HEK293T (cell line): ENCODE measurements at regions not wholly inside any gene's neighbourhood (a gene's known extent, or its start where the extent isn't known, plus 50 kb on each side); places are given as distances from the start of the nearest gene placed in this dataset.

ENCODE experiments used
- ARNT ChIP-seq: fragments of 450-650 bp; IDR thresholded peaks from 2 replicates; pipeline ENCODE4 v1.6.1; 2017; ENCODE audit warnings: mild to moderate bottlenecking
- BHLHE40 ChIP-seq: fragments of 450-650 bp; IDR thresholded peaks from 2 replicates; pipeline ENCODE4 v1.6.1; 2016; ENCODE audit warnings: mild to moderate bottlenecking, moderate library complexity, borderline replicate concordance
- CTBP1 ChIP-seq: fragments of 450-650 bp; IDR thresholded peaks from 2 replicates; pipeline ENCODE4 v1.6.1; 2016; ENCODE audit warnings: borderline replicate concordance
- ELF4 ChIP-seq: fragments of 450-650 bp; IDR thresholded peaks from 2 replicates; pipeline ENCODE4 v1.6.1; 2017; ENCODE audit warnings: antibody characterized with exemption
- FOXA1 ChIP-seq: fragments of 450-650 bp; IDR thresholded peaks from 2 replicates; pipeline ENCODE4 v1.6.1; 2016; ENCODE audit warnings: mild to moderate bottlenecking
- FOXK2 ChIP-seq: fragments of 450-650 bp; IDR thresholded peaks from 2 replicates; pipeline ENCODE4 v1.6.1; 2016; ENCODE audit warnings: mild to moderate bottlenecking
- FOXM1 ChIP-seq: fragments of 450-650 bp; IDR thresholded peaks from 2 replicates; pipeline ENCODE4 v1.6.1; 2017; ENCODE audit warnings: mild to moderate bottlenecking, borderline replicate concordance
- LEF1 ChIP-seq: fragments of 450-650 bp; IDR thresholded peaks from 2 replicates; pipeline ENCODE4 v1.6.1; 2017; ENCODE audit warnings: mild to moderate bottlenecking, borderline replicate concordance
- NFRKB ChIP-seq: fragments of 450-650 bp; IDR thresholded peaks from 2 replicates; pipeline ENCODE4 v1.6.1; 2016; ENCODE audit warnings: mild to moderate bottlenecking, moderate library complexity
- SP1 ChIP-seq: fragments of 450-650 bp; IDR thresholded peaks from 2 replicates; pipeline ENCODE4 v1.6.1; 2017
- SUZ12 ChIP-seq: fragments of 450-650 bp; IDR thresholded peaks from 2 replicates; pipeline ENCODE4 v1.6.1; 2016; ENCODE audit warnings: mild to moderate bottlenecking
- TF ChIP-seq, protein P1 (sequence below): fragments of 450-650 bp; IDR thresholded peaks from 2 replicates; pipeline ENCODE4 v1.6.1; 2016

GRCh38 chr20:60255415-60255814, 297.2 kb downstream of the CDH26 start:
- no peak for TF ChIP-seq SP1
- no peak for TF ChIP-seq NFRKB
- TF ChIP-seq SUZ12, result no peak
- TF ChIP-seq FOXM1, result no peak
- TF ChIP-seq, protein P1, sequence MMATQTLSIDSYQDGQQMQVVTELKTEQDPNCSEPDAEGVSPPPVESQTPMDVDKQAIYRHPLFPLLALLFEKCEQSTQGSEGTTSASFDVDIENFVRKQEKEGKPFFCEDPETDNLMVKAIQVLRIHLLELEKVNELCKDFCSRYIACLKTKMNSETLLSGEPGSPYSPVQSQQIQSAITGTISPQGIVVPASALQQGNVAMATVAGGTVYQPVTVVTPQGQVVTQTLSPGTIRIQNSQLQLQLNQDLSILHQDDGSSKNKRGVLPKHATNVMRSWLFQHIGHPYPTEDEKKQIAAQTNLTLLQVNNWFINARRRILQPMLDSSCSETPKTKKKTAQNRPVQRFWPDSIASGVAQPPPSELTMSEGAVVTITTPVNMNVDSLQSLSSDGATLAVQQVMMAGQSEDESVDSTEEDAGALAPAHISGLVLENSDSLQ, result no peak
- no peak for TF ChIP-seq ELF4
- TF ChIP-seq FOXA1, result no peak
- no peak for TF ChIP-seq LEF1
- no peak for TF ChIP-seq CTBP1
- TF ChIP-seq ARNT, result no peak
- TF ChIP-seq BHLHE40, result no peak
- no peak for TF ChIP-seq FOXK2
